Naive thymus-derived CD4-positive, alpha-beta T cell (primary cell): ENCODE measurements at regions not wholly inside any gene's neighbourhood (a gene's known extent, or its start where the extent isn't known, plus 50 kb on each side); places are given as distances from the start of the nearest gene placed in this dataset.

Source experiments
- ATAC-seq: fragments of 150-1000 bp; cut with Tn5 transposase; 2 replicates; pipeline ENCODE4 v1.10.0; 2021; ENCODE audit warnings: mild to moderate bottlenecking, moderate library complexity
- CTCF ChIA-PET: fragments of 350-600 bp; sonication (Branson Sonifier 250); formaldehyde crosslinking; loops from one replicate; lab custom pipeline; 2021; ENCODE audit warnings: antibody characterized with exemption; lab: Charles Lee
- POLR2A ChIA-PET: fragments of 350-600 bp; sonication (Branson Sonifier 250); formaldehyde crosslinking; loops from one replicate; lab custom pipeline; 2021; ENCODE audit warnings: antibody characterized with exemption, inconsistent platforms; lab: Charles Lee
- DNase-seq, 9 donors: peaks; one replicate each; pipeline versions ENCODE4 v3.0.0 to v3.0.0-alpha.2; 2020 to 2022; ENCODE audit warnings: mixed read lengths in 1 of 9
- H3K27ac ChIP-seq: one replicate; pipeline ENCODE4 v1.7.0; 2013; ENCODE audit warnings: mild to moderate bottlenecking, low read depth, low read length, moderate library complexity
- H3K27me3 ChIP-seq, 2 donors: one replicate each; pipeline ENCODE4 v1.7.0; 2013; ENCODE audit warnings: low read length in 2 of 2, mild to moderate bottlenecking in 2 of 2, moderate library complexity in 2 of 2; ENCODE audit not compliant: control insufficient read depth in 2 of 2, insufficient read depth in 2 of 2
- H3K36me3 ChIP-seq, 3 experiments: 1 replicate in 2 of 3; 2 replicates in 1 of 3; pipeline ENCODE4 v1.7.0; 2013; ENCODE audit warnings: low read length in 3 of 3, mild to moderate bottlenecking in 3 of 3, moderate library complexity in 1 of 3; ENCODE audit not compliant: insufficient read depth in 3 of 3, control insufficient read depth in 2 of 3
- H3K4me1 ChIP-seq, 2 donors: one replicate each; pipeline ENCODE4 v1.7.0; 2013; ENCODE audit warnings: low read length in 2 of 2, mild to moderate bottlenecking in 2 of 2, moderate library complexity in 1 of 2; ENCODE audit not compliant: control insufficient read depth in 2 of 2, insufficient read depth in 2 of 2
- H3K4me3 ChIP-seq: 2 replicates; pipeline ENCODE4 v1.7.0; 2013; ENCODE audit warnings: mild to moderate bottlenecking, low read length
- H3K9me3 ChIP-seq, 3 experiments: 1 replicate in 2 of 3; 2 replicates in 1 of 3; pipeline ENCODE4 v1.7.0; 2013; ENCODE audit warnings: low read length in 3 of 3; ENCODE audit not compliant: control insufficient read depth in 2 of 3
- H3K27ac Mint-ChIP-seq, 9 donors: one replicate each; pipeline ENCODE4 v1.8.0; 2020 to 2022; ENCODE audit warnings: mixed read lengths in 9 of 9, mild to moderate bottlenecking in 8 of 9, moderate library complexity in 5 of 9, inconsistent platforms in 2 of 9
- H3K27me3 Mint-ChIP-seq, 5 donors: one replicate each; pipeline ENCODE4 v1.8.0; 2021 to 2022; ENCODE audit warnings: mixed read lengths in 5 of 5, mild to moderate bottlenecking in 1 of 5
- H3K36me3 Mint-ChIP-seq, 5 donors: one replicate each; pipeline ENCODE4 v1.8.0; 2020 to 2022; ENCODE audit warnings: mixed read lengths in 5 of 5, mild to moderate bottlenecking in 3 of 5, inconsistent platforms in 1 of 5
- H3K4me1 Mint-ChIP-seq, 7 donors: one replicate each; pipeline ENCODE4 v1.8.0; 2020 to 2022; ENCODE audit warnings: mixed read lengths in 7 of 7, mild to moderate bottlenecking in 3 of 7, inconsistent platforms in 1 of 7
- H3K4me3 Mint-ChIP-seq, 10 donors: one replicate each; pipeline ENCODE4 v1.8.0; 2020 to 2022; ENCODE audit warnings: mild to moderate bottlenecking in 10 of 10, mixed read lengths in 10 of 10, moderate library complexity in 6 of 10, inconsistent platforms in 2 of 10
- H3K9me3 Mint-ChIP-seq, 11 donors: one replicate each; pipeline ENCODE4 v1.8.0; 2020 to 2022; ENCODE audit warnings: mixed read lengths in 11 of 11, mild to moderate bottlenecking in 4 of 11, inconsistent platforms in 1 of 11, moderate library complexity in 1 of 11
- intact Hi-C, 2 donors: fragments of 100-400 bp; cut with micrococcal nuclease; formaldehyde crosslinking; loops; one replicate each; pipeline ENCODE4 v1.15.1; 2023

GRCh38 chr6:105621564-105622175 is 218.8 kb upstream of the PREP start:
- Mint-ChIP-seq H3K27ac (no peak overlapping the region), H3K4me1 (peaks cover 0 to 30% (median 0%) of the 10 kb centered on the region in 7 donors), H3K36me3 (peaks cover 0 to 26% (median 0%) of the 10 kb centered on the region in 5 donors), H3K9me3 (peaks cover 0 to 20% (median 0%) of the 10 kb centered on the region in 11 donors), H3K4me3 (no peak overlapping the region), H3K27me3 (peaks cover 0 to 3% (median 0%) of the 10 kb centered on the region in 5 donors)
- ATAC-seq, result no peak
- ChIA-PET CTCF (no interaction called here), POLR2A (no interaction called here)
- Histone ChIP-seq H3K4me3 (no peak overlapping the region), H3K36me3 (no peaks in the 10 kb centered on the region), H3K9me3 (no peaks in the 10 kb centered on the region), H3K27me3 (no peaks in the 10 kb centered on the region), H3K4me1 (no peaks in the 10 kb centered on the region), H3K27ac (no peak overlapping the region)
- DNase-seq, result no peak
- intact Hi-C loops, result no loop called here

- POLR2A ChIA-PET, result no interaction called here
- ATAC-seq, result no peak
Measured at GRCh38 chr6:105620878-105621277, 218.0 kb upstream of the PREP start.

GRCh38 chr6:105619971-105620741 is 217.3 kb upstream of the PREP start:
- Mint-ChIP-seq H3K27ac (peak overlapping the region in 1 of 9 donors; percentile 64), H3K27me3 (peaks cover 0 to 3% (median 0%) of the 10 kb centered on the region in 5 donors), H3K4me1 (peaks cover 0 to 22% (median 0%) of the 10 kb centered on the region in 7 donors), H3K4me3 (no peak overlapping the region), H3K36me3 (peaks cover 0 to 26% (median 0%) of the 10 kb centered on the region in 5 donors), H3K9me3 (peaks cover 0 to 22% (median under 1%) of the 10 kb centered on the region in 11 donors)
- H3K27me3 ChIP-seq, result no peaks in the 10 kb centered on the region
- H3K4me3 ChIP-seq, result no peak overlapping the region
- ATAC-seq (no peak), DNase-seq (no peak)
- CTCF ChIA-PET, result no interaction called here
- no peaks in the 10 kb centered on the region for H3K4me1 ChIP-seq
- intact Hi-C loops, result no loop called here
- H3K27ac ChIP-seq, result no peak overlapping the region
- no peaks in the 10 kb centered on the region for H3K9me3 ChIP-seq
- POLR2A ChIA-PET, result no interaction called here
- H3K36me3 ChIP-seq, result no peaks in the 10 kb centered on the region

More at GRCh38 chr6:105620878-105621277, 218.0 kb upstream of the PREP start:
- intact Hi-C loops, result no loop called here
- CTCF ChIA-PET, result no interaction called here
- peak overlapping the region in 1 of 10 donors; percentile 1 for H3K4me3 Mint-ChIP-seq
- Histone ChIP-seq H3K9me3 (no peaks in the 10 kb centered on the region), H3K4me1 (no peaks in the 10 kb centered on the region), H3K27me3 (no peaks in the 10 kb centered on the region), H3K4me3 (no peak overlapping the region), H3K36me3 (no peaks in the 10 kb centered on the region), H3K27ac (no peak overlapping the region)
- peaks cover 0 to 3% (median 0%) of the 10 kb centered on the region in 5 donors for H3K27me3 Mint-ChIP-seq
- peaks cover 0 to 22% (median 0%) of the 10 kb centered on the region in 7 donors for H3K4me1 Mint-ChIP-seq
- H3K36me3 Mint-ChIP-seq, result peaks cover 0 to 26% (median 0%) of the 10 kb centered on the region in 5 donors
- H3K9me3 Mint-ChIP-seq, result peaks cover 0 to 20% (median 0%) of the 10 kb centered on the region in 11 donors
- H3K27ac Mint-ChIP-seq, result peak overlapping the region in 1 of 9 donors; percentile 64
- no peak for DNase-seq

GRCh38 chr6:105618247-105618646 is 215.4 kb upstream of the PREP start:
- Mint-ChIP-seq H3K27me3 (peaks cover 0 to 6% (median 0%) of the 10 kb centered on the region in 5 donors), H3K4me1 (peaks cover 0 to 20% (median 0%) of the 10 kb centered on the region in 7 donors), H3K36me3 (peaks cover 0 to 18% (median 0%) of the 10 kb centered on the region in 5 donors), H3K4me3 (no peak overlapping the region), H3K27ac (no peak overlapping the region), H3K9me3 (peaks cover 0 to 23% (median 5%) of the 10 kb centered on the region in 11 donors)
- ATAC-seq, result no peak
- Histone ChIP-seq H3K9me3 (no peaks in the 10 kb centered on the region), H3K27me3 (no peaks in the 10 kb centered on the region), H3K27ac (no peak overlapping the region), H3K4me1 (no peaks in the 10 kb centered on the region), H3K4me3 (no peak overlapping the region), H3K36me3 (no peaks in the 10 kb centered on the region)
- intact Hi-C loops, result no loop called here
- ChIA-PET POLR2A (no interaction called here), CTCF (no interaction called here)
- no peak for DNase-seq

- Histone ChIP-seq H3K9me3 (no peaks in the 10 kb centered on the region), H3K4me1 (no peaks in the 10 kb centered on the region), H3K36me3 (no peaks in the 10 kb centered on the region), H3K27ac (no peak overlapping the region), H3K27me3 (no peaks in the 10 kb centered on the region), H3K4me3 (no peak overlapping the region)
- Mint-ChIP-seq H3K27ac (no peak overlapping the region), H3K4me1 (peaks cover 0 to 9% (median 0%) of the 10 kb centered on the region in 7 donors), H3K36me3 (peaks cover 0 to 17% (median 0%) of the 10 kb centered on the region in 5 donors), H3K27me3 (peaks cover 0 to 13% (median 0%) of the 10 kb centered on the region in 5 donors), H3K4me3 (no peak overlapping the region), H3K9me3 (peaks cover 0 to 22% (median 5%) of the 10 kb centered on the region in 11 donors)
- intact Hi-C loops, result no loop called here
- DNase-seq (no peak), ATAC-seq (no peak)
- ChIA-PET CTCF (no interaction called here), POLR2A (no interaction called here)
Measured at GRCh38 chr6:105616521-105616920, 213.6 kb upstream of the PREP start.

GRCh38 chr6:105611606-105612005 is 208.7 kb upstream of the PREP start:
- Mint-ChIP-seq H3K36me3 (peaks cover 0 to 12% (median 0%) of the 10 kb centered on the region in 5 donors), H3K9me3 (peaks cover 0 to 15% (median 5%) of the 10 kb centered on the region in 11 donors), H3K27me3 (peaks cover 0 to 25% (median 13%) of the 10 kb centered on the region in 5 donors), H3K4me1 (peaks cover 0 to 6% (median 0%) of the 10 kb centered on the region in 7 donors), H3K4me3 (no peak overlapping the region), H3K27ac (no peak overlapping the region)
- ATAC-seq, result no peak
- no peaks in the 10 kb centered on the region for H3K9me3 ChIP-seq
- no peaks in the 10 kb centered on the region for H3K4me1 ChIP-seq
- H3K27ac ChIP-seq, result no peak overlapping the region
- no peaks in the 10 kb centered on the region for H3K27me3 ChIP-seq
- H3K36me3 ChIP-seq, result no peaks in the 10 kb centered on the region
- no peak overlapping the region for H3K4me3 ChIP-seq
- POLR2A ChIA-PET, result no interaction called here
- CTCF ChIA-PET, result no interaction called here
- DNase-seq, result no peak
- intact Hi-C loops, result no loop called here
